ENCODE measurements at regions not wholly inside any gene's neighbourhood (a gene's known extent, or its start where the extent isn't known, plus 50 kb on each side); places are given as distances from the start of the nearest gene placed in this dataset.
A peak's percentile ranks its signal among the peaks of the same experiment; 100 is the strongest.

GRCh38 chr9:107730666-107731065 lies 241.1 kb upstream of the KLF4 start:
- no peak for DNase-seq

- DNase-seq: peak; percentile 47
Observed at GRCh38 chr9:107727086-107727780, 237.7 kb upstream of the KLF4 start.

- DNase-seq: no peak
Observed at GRCh38 chr9:107723015-107723414, 233.4 kb upstream of the KLF4 start.

GRCh38 chr9:107721705-107722245 lies 232.2 kb upstream of the KLF4 start:
- DNase-seq: no peak

GRCh38 chr9:107720501-107720900 lies 230.9 kb upstream of the KLF4 start:
- DNase-seq: no peak

GRCh38 chr9:107717529-107718314 lies 228.2 kb upstream of the KLF4 start:
- DNase-seq: no peak

- no peak for DNase-seq
Observed at GRCh38 chr9:107715740-107716139, 226.2 kb upstream of the KLF4 start.

GRCh38 chr9:107713470-107713869 lies 223.9 kb upstream of the KLF4 start:
- DNase-seq: no peak

- peak; percentile 73 for DNase-seq
Observed at GRCh38 chr9:107712390-107712789, 222.8 kb upstream of the KLF4 start.

GRCh38 chr9:107711542-107711941 lies 222.0 kb upstream of the KLF4 start:
- DNase-seq: peak; percentile 99

GRCh38 chr9:107710953-107711352 lies 221.4 kb upstream of the KLF4 start:
- DNase-seq: no peak

- peak; percentile 10 for DNase-seq
Observed at GRCh38 chr9:107710546-107710945, 221.0 kb upstream of the KLF4 start.

GRCh38 chr9:107708791-107709190 lies 219.2 kb upstream of the KLF4 start:
- no peak for DNase-seq

- peak; percentile 82 for DNase-seq
Observed at GRCh38 chr9:107707915-107708441, 218.4 kb upstream of the KLF4 start.

- DNase-seq: peak; percentile 97
Observed at GRCh38 chr9:107707428-107707837, 217.9 kb upstream of the KLF4 start.

- DNase-seq: no peak
Observed at GRCh38 chr9:107706701-107707427, 217.3 kb upstream of the KLF4 start.

GRCh38 chr9:107705521-107705920 lies 216.0 kb upstream of the KLF4 start:
- no peak for DNase-seq

GRCh38 chr9:107704774-107705173 lies 215.2 kb upstream of the KLF4 start:
- DNase-seq: no peak

GRCh38 chr9:107703651-107704050 lies 214.1 kb upstream of the KLF4 start:
- no peak for DNase-seq

GRCh38 chr9:107700847-107701246 lies 211.3 kb upstream of the KLF4 start:
- no peak for DNase-seq

GRCh38 chr9:107699231-107699630 lies 209.7 kb upstream of the KLF4 start:
- DNase-seq: no peak

- no peak for DNase-seq
Observed at GRCh38 chr9:107698779-107699178, 209.2 kb upstream of the KLF4 start.

GRCh38 chr9:107696302-107696701 lies 206.7 kb upstream of the KLF4 start:
- DNase-seq: no peak

Measured in EL (cell line).